Liver (tissue), 8 donors: ENCODE measurements at regions not wholly inside any gene's neighbourhood (a gene's known extent, or its start where the extent isn't known, plus 50 kb on each side); places are given as distances from the start of the nearest gene placed in this dataset.

Experiments used
- DNase-seq: peaks from one replicate; pipeline ENCODE4 v3.0.0-alpha.2; 2017; ENCODE audit warnings: low spot score
- H3K27ac ChIP-seq, 2 donors: one replicate each; pipeline ENCODE4 v1.7.0; 2013; ENCODE audit warnings: inconsistent platforms in 2 of 2, low read length in 2 of 2, control low read depth in 1 of 2, low read depth in 1 of 2, mild to moderate bottlenecking in 1 of 2
- H3K27me3 ChIP-seq, 4 donors: one replicate each; pipeline versions ENCODE4 v1.6.1 to v1.7.0; 2013; ENCODE audit warnings: low read length in 3 of 4, inconsistent platforms in 1 of 4, mild to moderate bottlenecking in 1 of 4, moderate library complexity in 1 of 4; ENCODE audit not compliant: control insufficient read depth in 4 of 4, insufficient read depth in 4 of 4
- H3K36me3 ChIP-seq, 4 donors: one replicate each; pipeline versions ENCODE4 v1.6.1 to v1.7.0; 2013; ENCODE audit warnings: low read length in 3 of 4, mild to moderate bottlenecking in 3 of 4, low read depth in 1 of 4, moderate library complexity in 1 of 4; ENCODE audit not compliant: control insufficient read depth in 4 of 4, insufficient read depth in 3 of 4
- H3K4me1 ChIP-seq, 4 donors: one replicate each; pipeline versions ENCODE4 v1.6.1 to v1.7.0; 2013; ENCODE audit warnings: low read length in 3 of 4, mild to moderate bottlenecking in 3 of 4, moderate library complexity in 1 of 4; ENCODE audit not compliant: control insufficient read depth in 4 of 4, insufficient read depth in 4 of 4
- H3K4me3 ChIP-seq, 3 donors: one replicate each; pipeline versions ENCODE4 v1.6.1 to v1.7.0; 2013; ENCODE audit warnings: low read length in 3 of 3, control low read depth in 1 of 3, low read depth in 1 of 3, mild to moderate bottlenecking in 1 of 3
- H3K9ac ChIP-seq, 2 donors: one replicate each; pipeline ENCODE4 v1.7.0; 2013; ENCODE audit warnings: low read length in 2 of 2, mild to moderate bottlenecking in 2 of 2, moderate library complexity in 2 of 2, control low read depth in 1 of 2, low read depth in 1 of 2
- H3K9me3 ChIP-seq, 4 donors: one replicate each; pipeline versions ENCODE4 v1.6.1 to v1.7.0; 2013; ENCODE audit warnings: low read length in 3 of 4; ENCODE audit not compliant: control insufficient read depth in 4 of 4
- CTCF ChIP-seq: fragments of 150-350 bp; IDR thresholded peaks from 2 replicates; pipeline ENCODE4 v1.5.1; 2017; ENCODE audit warnings: improper control_type of control experiment, low read depth, low read length; ENCODE audit not compliant: missing input control
- EGR1 ChIP-seq, 2 donors: IDR thresholded peaks; 2 replicates each; pipeline ENCODE4 v1.6.1; 2016 to 2018; ENCODE audit warnings: antibody characterized with exemption in 2 of 2, low read depth in 2 of 2
- FOXA1 ChIP-seq: IDR thresholded peaks from 2 replicates; pipeline ENCODE4 v1.6.1; 2016; ENCODE audit warnings: antibody characterized with exemption
- FOXA2 ChIP-seq: IDR thresholded peaks from 2 replicates; pipeline ENCODE4 v1.6.1; 2016; ENCODE audit warnings: antibody characterized with exemption
- GABPA ChIP-seq, 2 donors: IDR thresholded peaks in 1 of 2; conservative IDR thresholded peaks in 1 of 2; 2 replicates each; pipeline ENCODE4 v1.6.1; 2016; ENCODE audit warnings: antibody characterized with exemption in 2 of 2, mild to moderate bottlenecking in 1 of 2, moderate library complexity in 1 of 2
- HNF4A ChIP-seq, 2 donors: conservative IDR thresholded peaks; 2 replicates each; pipeline ENCODE4 v1.6.1; 2016; ENCODE audit warnings: antibody characterized with exemption in 2 of 2, mild to moderate bottlenecking in 2 of 2
- HNF4G ChIP-seq: IDR thresholded peaks from 2 replicates; pipeline ENCODE4 v1.6.1; 2016; ENCODE audit warnings: antibody characterized with exemption
- JUND ChIP-seq, 2 donors: IDR thresholded peaks; 2 replicates each; pipeline ENCODE4 v1.6.1; 2016; ENCODE audit warnings: antibody characterized with exemption in 2 of 2
- NR2F2 ChIP-seq: IDR thresholded peaks from 2 replicates; pipeline ENCODE4 v1.6.1; 2016; ENCODE audit warnings: antibody characterized with exemption
- RAD21 ChIP-seq, 2 donors: IDR thresholded peaks; 2 replicates each; pipeline ENCODE4 v1.6.1; 2016; ENCODE audit warnings: antibody characterized with exemption in 2 of 2, mild to moderate bottlenecking in 2 of 2
- RXRA ChIP-seq, 2 donors: IDR thresholded peaks; 2 replicates each; pipeline ENCODE4 v1.6.1; 2017 to 2018; ENCODE audit warnings: antibody characterized with exemption in 2 of 2, mild to moderate bottlenecking in 1 of 2
- SP1 ChIP-seq: IDR thresholded peaks from 2 replicates; pipeline ENCODE4 v1.6.1; 2018; ENCODE audit warnings: antibody characterized with exemption, mild to moderate bottlenecking
- TAF1 ChIP-seq: conservative IDR thresholded peaks from 2 replicates; pipeline ENCODE4 v1.6.1; 2016; ENCODE audit warnings: antibody characterized with exemption, mild to moderate bottlenecking
- YY1 ChIP-seq: IDR thresholded peaks from 2 replicates; pipeline ENCODE4 v1.6.1; 2016; ENCODE audit warnings: antibody characterized with exemption, mild to moderate bottlenecking
- ZBTB33 ChIP-seq: IDR thresholded peaks from 2 replicates; pipeline ENCODE4 v1.6.1; 2016; ENCODE audit warnings: antibody characterized with exemption
- WGBS: extraction: QIAGEN DNeasy Blood & Tissue Kit; methylation state at CpG from one replicate; pipeline ENCODE4 v1.1.7; 2013; 5-methylcytosine and 5-hydroxymethylcytosine counted together
- TF ChIP-seq, protein P1 (sequence below): IDR thresholded peaks from 2 replicates; pipeline ENCODE4 v1.6.1; 2016; ENCODE audit warnings: antibody characterized with exemption
- TF ChIP-seq, protein P2 (sequence below): IDR thresholded peaks from 2 replicates; pipeline ENCODE4 v1.6.1; 2016; ENCODE audit warnings: antibody characterized with exemption, mild to moderate bottlenecking
- TF ChIP-seq, protein P3 (sequence below): IDR thresholded peaks from 2 replicates; pipeline ENCODE4 v1.6.1; 2016; ENCODE audit warnings: antibody characterized with exemption
- donor health status: healthy.
- donor health status: healthy.
- donor health status: healthy.
- donor health status: healthy.
- donor health status: healthy.

GRCh38 chr6:134477991-134478635 is 160.2 kb upstream of the SGK1 start:
- TF ChIP-seq CTCF (no peak), HNF4G (no peak), GABPA (IDR thresholded peaks at IDR 0.05 in 1 of 2, conservative IDR thresholded peaks at IDR 0.05 in 1 of 2) (no peak)
- TF ChIP-seq, protein P1, sequence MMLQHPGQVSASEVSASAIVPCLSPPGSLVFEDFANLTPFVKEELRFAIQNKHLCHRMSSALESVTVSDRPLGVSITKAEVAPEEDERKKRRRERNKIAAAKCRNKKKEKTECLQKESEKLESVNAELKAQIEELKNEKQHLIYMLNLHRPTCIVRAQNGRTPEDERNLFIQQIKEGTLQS = no peak
- Histone ChIP-seq H3K27me3 (no peaks in the 10 kb centered on the region), H3K27ac (no peak overlapping the region), H3K36me3 (no peaks in the 10 kb centered on the region), H3K9me3 (no peaks in the 10 kb centered on the region), H3K4me1 (peaks cover 4 to 20% (median 13%) of the 10 kb centered on the region in 4 donors), H3K9ac (no peak overlapping the region), H3K4me3 (no peak overlapping the region)
- 94% methylated on average over 8 of the region's 8 CpGs for WGBS
- no peak for DNase-seq

DNA sequence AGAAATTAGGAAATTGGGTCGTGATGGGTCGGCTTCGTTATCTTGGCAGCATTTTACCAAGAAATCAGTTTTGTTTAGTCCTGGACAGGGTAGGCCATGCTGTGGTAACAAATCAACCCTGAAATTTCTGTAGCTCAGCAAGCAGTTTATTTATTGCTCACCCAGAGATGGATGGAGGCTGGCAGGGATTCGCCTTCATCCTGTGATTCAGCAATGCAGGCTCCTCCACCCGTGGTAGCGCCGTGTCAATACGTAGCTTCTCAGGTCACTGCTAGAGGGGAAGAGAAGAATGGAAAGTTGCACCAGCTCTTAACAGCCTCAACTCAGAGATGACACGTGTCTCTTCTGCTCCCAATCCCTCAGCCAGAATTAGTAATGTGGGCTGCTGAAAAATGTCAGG is 157.0 kb upstream of the SGK1 start:
- TF ChIP-seq EGR1 (IDR thresholded peaks at IDR 0.05; ENCODE audit: low read depth in 2 of 2) (no peak), HNF4G (no peak), ZBTB33 (no peak), TAF1 (no peak), RXRA (IDR thresholded peaks at IDR 0.05) (no peak), SP1 (no peak), GABPA (IDR thresholded peaks at IDR 0.05 in 1 of 2, conservative IDR thresholded peaks at IDR 0.05 in 1 of 2) (no peak), JUND (IDR thresholded peaks at IDR 0.05) (no peak), YY1 (no peak), HNF4A (conservative IDR thresholded peaks at IDR 0.05) (no peak), FOXA1 (no peak), FOXA2 (no peak), CTCF (no peak), RAD21 (IDR thresholded peaks at IDR 0.05) (no peak), NR2F2 (no peak)
- TF ChIP-seq, protein P2, sequence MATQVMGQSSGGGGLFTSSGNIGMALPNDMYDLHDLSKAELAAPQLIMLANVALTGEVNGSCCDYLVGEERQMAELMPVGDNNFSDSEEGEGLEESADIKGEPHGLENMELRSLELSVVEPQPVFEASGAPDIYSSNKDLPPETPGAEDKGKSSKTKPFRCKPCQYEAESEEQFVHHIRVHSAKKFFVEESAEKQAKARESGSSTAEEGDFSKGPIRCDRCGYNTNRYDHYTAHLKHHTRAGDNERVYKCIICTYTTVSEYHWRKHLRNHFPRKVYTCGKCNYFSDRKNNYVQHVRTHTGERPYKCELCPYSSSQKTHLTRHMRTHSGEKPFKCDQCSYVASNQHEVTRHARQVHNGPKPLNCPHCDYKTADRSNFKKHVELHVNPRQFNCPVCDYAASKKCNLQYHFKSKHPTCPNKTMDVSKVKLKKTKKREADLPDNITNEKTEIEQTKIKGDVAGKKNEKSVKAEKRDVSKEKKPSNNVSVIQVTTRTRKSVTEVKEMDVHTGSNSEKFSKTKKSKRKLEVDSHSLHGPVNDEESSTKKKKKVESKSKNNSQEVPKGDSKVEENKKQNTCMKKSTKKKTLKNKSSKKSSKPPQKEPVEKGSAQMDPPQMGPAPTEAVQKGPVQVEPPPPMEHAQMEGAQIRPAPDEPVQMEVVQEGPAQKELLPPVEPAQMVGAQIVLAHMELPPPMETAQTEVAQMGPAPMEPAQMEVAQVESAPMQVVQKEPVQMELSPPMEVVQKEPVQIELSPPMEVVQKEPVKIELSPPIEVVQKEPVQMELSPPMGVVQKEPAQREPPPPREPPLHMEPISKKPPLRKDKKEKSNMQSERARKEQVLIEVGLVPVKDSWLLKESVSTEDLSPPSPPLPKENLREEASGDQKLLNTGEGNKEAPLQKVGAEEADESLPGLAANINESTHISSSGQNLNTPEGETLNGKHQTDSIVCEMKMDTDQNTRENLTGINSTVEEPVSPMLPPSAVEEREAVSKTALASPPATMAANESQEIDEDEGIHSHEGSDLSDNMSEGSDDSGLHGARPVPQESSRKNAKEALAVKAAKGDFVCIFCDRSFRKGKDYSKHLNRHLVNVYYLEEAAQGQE = no peak
- TF ChIP-seq, protein P1 = no peak
- TF ChIP-seq, protein P3, sequence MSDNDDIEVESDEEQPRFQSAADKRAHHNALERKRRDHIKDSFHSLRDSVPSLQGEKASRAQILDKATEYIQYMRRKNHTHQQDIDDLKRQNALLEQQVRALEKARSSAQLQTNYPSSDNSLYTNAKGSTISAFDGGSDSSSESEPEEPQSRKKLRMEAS = no peak
- no peak for DNase-seq
- Histone ChIP-seq H3K27me3 (no peaks in the 10 kb centered on the region), H3K4me3 (no peak overlapping the region), H3K36me3 (no peaks in the 10 kb centered on the region), H3K9ac (no peak overlapping the region), H3K9me3 (no peaks in the 10 kb centered on the region), H3K27ac (no peak overlapping the region), H3K4me1 (no peaks in the 10 kb centered on the region)
- WGBS = 97% methylated on average over 9 of the region's 9 CpGs
